GM18519 (cell line): ENCODE measurements at regions not wholly inside any gene's neighbourhood (a gene's known extent, or its start where the extent isn't known, plus 50 kb on each side); places are given as distances from the start of the nearest gene placed in this dataset.

Experiments used
- ATAC-seq: cut with Tn5 transposase; IDR thresholded peaks from one replicate; pipeline ENCODE4 v1.9.1; 2021; ENCODE audit warnings: mild to moderate bottlenecking, moderate library complexity; ENCODE audit not compliant: unreplicated experiment, low FRiP score

DNA sequence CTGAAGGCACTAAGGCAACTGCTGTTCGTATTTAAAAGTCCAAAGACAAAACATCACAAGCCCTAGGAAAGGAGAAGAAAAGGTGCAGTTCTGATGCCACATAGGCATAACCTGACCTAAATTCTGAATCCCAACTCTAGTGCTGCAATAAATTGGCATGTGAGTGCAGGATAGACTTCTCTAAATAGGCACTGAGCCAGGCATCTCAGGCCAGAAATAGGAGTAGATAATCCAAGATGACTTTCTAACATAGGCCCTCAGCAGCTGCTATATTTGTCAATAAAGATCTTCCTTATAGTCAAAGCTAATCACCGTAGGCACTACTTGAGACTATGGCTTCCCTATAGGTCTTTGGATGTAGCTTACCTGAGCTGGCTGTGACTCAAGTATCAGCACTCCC lies 1163.8 kb downstream of the SORCS1 start:
- ATAC-seq: no peak

DNA sequence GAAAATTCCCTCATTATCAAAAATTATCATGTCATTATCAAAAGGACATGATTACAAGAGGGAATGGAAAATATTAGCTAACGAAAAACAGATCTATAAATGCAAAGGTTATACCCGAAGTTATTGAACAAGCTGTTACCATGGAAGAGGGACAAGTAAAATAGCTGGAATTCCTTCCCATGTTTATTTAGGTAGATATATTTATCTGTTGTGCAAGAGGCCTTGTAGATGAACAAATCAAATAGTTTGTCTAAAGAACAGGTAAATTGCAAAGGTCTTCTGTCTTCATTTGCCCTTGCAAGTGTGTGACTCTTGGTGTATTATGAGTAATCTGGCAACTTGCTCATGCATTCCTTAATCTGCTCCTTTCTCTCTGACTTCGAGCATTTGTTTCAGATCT lies 1170.9 kb downstream of the SORCS1 start:
- ATAC-seq: no peak

DNA sequence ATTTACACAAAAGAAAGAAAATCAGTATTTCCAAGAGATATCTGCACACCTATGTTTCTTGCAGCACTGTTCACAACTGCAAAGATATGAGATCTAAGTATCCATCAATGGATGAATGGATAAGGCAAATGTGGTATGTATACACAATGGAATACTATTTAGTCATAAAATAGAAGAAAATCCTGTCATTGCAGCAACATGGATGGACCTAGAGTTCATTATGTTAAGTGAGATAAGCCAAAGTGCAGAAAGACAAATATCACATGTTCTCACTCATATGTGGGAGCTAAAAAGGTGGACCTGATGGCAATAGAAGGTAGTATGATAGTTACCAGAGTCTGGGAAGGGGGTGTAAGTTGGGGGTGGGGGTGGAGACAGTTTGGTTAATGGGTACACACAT lies 1171.6 kb downstream of the SORCS1 start:
- no peak for ATAC-seq

DNA sequence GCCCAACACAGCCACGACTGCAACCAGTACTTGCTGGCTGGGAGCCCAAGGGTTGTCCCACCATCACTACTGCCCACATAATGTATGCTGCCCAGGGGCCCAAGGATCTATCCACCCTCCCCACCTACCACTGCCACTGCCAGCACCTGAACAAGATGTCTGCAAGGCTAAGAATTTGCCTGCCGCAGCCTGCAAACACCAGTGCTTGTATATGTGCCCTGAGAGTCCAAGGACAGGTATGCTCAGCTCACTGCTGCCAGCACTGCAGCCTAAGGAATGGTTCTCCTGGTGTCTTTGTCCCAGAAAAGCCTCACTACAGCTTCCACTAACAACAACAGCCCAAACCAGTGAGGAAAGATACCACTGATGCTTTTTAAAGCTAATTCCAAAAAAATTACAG lies 1174.0 kb downstream of the SORCS1 start:
- ATAC-seq: no peak

DNA sequence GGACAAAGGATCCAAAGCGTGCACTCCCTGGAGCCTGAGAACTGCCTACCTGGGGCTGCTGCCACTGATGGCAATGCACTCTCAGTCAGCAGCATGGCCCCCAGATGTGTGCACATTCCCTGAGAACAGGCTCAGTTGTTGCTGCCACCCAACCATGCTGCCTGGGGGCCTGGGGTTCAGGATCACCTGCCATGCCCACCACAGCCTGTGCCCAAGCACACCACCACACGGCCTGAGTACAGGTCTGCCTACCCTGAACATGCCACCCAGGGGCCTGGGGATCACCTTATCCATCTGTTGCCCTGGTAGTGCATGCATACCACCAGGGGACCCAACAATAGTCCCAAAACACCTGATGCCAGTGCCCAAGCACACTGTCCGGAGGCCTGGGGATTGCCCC lies 1174.5 kb downstream of the SORCS1 start:
- no peak for ATAC-seq

DNA sequence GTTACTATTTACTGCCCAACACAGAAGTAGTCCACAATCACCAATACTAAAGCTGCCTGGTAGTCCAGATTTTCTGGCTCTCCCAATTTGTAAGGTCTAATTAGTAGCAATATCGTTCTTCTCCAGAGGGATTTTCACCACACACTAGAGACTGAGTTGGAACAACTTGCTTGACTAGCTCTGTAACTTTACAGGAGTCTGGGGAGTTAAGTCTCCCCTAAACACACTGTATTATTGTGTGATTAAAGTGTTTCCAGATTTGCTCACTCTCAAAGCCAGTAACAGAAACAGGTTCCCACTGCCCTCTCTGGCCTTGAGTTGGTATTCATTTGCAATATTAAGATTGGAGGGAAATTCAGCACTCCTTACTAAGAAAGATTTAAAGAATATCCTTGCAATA lies 1175.7 kb downstream of the SORCS1 start:
- no peak for ATAC-seq

DNA sequence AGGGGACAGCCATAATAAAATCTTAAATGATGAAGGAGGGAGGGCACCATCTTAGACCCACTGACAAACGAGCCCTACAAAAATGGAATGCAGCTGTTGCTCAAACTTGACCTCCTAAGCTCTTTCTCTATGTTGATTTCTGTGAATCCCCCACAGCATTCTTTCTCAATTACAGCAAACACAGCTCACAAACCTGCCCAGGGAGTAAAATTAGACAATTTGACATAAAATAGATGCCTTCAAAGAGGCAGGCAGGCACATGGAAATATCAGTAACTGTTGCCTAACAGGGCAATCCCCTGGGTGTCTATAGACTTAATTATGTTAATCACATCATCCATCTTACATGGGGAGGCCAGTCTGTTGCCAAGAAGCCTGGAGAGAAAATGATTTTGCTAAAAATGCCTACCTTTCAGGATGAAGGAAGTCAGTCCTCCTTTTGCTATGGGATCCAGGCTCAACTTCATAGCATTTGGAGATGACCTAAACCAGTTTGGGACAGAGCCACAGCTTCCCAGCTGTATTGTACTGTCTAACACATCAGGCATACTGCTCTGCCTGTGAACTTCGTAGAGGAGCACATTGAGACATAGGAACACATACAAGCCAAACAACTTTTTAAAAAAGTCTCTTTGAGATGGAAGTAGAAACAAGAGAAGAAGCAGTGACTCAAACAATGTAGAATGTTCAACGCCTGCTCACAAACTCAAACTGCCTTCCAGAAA lies 1177.4 kb downstream of the SORCS1 start:
- no peak for ATAC-seq

DNA sequence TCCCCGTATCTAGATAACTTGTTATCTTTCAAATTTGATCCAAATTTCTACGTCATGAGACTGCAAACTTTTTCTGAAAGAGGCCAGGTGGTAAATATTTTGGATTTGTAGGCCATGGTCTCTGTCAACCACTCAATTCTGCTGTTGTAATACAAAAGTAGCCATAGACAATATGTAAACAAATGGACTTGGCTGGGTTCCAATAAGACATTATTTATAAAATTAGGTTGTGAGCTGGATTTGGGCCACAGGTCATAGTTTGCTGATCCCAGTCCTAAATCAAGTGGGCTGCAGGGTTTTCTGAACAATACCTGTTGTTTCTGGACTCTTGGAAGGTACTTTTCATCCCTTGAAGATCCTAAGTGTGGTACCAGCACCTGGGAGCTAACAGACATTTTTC lies 1178.0 kb downstream of the SORCS1 start:
- no peak for ATAC-seq

DNA sequence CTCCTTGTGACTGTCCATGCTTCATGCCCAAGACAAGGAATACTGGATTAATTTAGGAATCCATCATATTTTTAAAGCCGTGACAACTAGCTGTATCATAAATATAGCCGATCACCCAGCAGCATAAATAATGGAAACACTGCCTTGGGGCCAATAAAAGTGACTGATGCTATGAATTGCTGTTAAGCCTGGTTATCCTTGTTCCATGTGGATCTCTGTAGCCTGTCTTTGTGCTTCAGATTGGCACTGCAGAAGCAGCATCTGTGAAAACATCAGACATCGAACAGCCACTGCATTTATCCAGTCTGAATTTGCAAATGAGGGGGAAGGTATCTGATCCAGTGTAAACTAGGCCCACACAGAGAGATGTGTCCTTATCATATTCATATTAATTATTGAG lies 1181.8 kb downstream of the SORCS1 start:
- ATAC-seq: no peak

DNA sequence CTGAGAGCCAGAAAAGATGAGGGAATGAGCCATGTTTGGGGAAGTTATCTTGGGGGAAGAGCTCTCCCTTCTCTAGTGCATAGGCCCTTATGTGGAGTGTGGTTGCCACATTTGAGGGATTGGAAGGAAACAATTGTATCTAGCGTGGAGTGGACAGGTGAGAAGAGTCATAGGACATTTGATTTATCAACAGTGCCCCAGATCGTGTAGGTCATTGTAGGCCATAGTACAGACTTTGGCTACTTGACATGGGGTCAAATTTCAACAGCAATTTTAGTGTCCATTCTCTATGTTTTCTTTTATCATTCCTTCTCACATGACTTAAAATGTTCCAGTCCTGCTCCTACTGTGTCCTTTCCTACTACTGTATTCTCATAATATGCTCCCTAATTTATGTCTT lies 1182.8 kb downstream of the SORCS1 start:
- ATAC-seq: no peak

DNA sequence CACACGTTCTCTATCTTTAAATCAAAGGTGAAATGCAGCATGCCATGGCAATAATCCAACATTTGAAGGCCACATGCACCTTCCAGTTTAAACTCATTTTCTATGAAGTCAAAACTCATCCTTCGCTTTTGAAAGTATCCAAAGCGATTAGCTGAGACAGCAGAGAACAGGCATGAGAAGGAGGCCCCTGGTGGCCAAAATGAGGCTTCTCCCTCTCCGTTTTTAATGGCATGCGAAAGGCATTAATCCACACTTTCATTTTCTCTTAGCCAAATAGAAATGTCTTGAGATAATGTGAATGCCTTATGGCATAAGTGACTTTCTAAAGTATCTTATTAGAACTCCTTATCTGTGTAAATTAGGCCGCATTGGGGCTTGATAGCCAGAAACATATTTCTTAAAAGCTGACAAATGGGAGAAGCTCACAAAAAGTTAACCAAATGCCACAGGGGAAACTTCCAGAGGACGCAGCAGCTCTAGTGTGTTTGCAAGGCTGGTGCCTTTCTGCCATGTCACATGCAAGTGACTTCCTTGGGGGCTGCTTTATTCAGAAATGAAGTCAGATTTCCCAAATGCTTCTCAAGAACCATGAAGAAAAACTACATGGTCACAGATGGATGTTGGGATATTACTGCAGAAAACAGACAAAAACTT lies 1189.6 kb downstream of the SORCS1 start:
- no peak for ATAC-seq

DNA sequence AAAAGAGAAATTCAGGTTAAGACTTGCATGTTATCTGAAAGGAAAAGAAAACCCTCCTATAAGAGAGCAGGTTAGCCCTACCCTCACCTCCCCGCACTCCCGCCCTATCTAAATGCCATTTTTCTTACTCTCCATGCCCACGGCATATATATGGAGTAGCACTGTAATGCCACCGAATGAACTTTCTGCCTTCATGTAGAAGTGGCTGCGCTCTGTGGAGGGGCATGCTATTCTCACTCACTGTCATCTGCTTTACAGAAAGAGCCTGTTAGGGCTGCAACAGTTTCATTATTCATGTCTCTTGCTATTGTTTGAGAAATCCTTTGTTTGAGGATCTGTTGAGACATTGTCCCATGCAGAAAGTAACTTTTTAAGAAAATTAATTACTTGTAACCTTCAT lies 1190.6 kb downstream of the SORCS1 start:
- ATAC-seq: no peak

DNA sequence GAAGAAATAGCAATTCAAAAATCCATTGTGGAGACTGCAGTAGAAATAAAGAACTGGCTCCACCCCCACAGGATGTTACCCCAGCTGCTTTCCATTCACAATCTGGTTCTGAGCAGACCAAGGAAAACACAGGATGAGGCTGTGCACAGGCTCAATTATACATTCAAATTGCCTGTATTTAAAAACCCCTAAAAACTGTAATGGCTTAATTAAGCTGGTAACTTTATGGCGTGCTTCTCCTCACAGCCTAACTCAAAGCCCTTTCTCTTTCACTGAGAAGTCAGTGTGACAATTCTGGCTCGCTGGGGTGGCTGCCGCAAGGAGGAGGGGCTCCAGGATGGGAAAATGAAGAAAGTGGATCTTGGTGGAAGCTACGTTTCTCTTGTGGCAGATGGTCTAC lies 1191.1 kb downstream of the SORCS1 start:
- ATAC-seq: no peak

DNA sequence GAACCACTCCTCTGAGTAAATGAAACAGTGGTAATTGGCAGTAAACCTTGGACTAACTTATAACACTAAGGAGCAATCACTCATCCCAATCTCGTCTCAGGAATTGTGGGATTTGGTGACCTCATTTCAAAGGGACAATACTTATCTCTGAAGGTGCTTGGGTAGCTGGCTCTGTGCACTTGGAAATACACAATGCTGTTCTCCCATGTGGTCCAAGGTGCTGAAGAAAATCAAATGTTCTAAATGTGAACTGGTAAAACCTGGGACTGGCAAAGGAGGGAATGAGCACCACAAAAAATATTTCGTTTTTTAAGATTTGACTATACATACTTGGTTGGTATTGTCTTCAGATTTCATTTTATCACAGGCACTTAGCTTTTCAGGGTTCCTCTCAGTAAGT lies 1193.0 kb downstream of the SORCS1 start:
- ATAC-seq: no peak

DNA sequence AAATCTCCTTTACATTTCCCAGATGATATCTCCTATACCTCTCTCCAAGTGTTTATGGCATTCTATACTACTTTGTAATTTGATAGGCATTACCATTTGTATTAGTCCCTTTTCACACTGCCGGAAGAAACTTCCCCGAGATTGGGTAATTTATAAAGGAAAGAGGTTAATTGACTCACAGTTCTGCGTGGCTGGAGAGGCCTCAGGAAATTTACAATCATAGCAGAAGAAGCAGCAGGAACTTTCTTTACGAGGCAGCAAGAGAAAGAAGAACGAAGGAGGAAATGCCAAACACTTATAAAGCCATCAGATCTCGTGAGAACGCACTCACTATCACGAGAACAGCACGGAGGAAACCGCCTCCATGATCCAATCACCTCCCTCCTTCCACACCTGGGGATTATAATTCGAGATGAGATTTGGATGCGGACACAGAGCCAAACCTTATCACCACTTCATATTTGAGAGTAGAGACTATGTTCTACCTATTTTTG lies 1194.6 kb downstream of the SORCS1 start:
- ATAC-seq: no peak

DNA sequence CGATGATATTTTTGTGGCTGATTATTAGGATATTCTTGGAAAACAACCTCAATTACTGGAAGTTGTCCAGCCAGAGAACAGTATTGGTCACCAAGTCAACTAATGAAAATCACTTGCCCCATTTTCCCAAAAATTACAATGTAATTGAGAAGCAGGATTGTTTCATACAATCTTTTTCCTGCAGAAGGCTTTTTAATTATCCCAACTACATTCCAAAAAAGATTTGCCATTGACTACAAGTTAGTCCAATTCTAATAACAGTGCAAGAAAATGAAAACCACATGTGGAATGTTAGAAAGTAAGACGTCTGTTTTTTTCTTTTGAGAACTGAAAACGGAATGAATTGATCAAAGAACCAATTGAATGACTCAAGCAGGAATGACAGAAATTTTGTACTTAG lies 1195.8 kb downstream of the SORCS1 start:
- no peak for ATAC-seq

DNA sequence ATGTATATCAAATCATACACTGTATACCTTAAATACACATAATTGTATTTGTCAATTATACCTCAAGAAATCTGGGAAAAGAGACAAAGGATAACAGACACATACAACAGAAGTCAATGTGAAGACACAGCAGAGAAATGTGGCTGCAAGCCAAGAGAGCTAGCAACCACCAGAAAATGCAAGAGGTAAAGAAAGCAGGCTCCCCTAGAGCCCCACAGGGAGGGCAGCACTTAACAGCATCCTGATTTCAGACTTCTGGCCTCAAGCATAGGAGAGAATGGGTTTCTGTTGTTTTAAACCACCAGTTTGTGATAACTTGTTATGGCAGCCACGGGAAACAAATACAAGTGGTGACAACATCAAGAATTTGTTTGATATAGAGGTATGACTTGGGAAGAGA lies 1197.2 kb downstream of the SORCS1 start:
- no peak for ATAC-seq

DNA sequence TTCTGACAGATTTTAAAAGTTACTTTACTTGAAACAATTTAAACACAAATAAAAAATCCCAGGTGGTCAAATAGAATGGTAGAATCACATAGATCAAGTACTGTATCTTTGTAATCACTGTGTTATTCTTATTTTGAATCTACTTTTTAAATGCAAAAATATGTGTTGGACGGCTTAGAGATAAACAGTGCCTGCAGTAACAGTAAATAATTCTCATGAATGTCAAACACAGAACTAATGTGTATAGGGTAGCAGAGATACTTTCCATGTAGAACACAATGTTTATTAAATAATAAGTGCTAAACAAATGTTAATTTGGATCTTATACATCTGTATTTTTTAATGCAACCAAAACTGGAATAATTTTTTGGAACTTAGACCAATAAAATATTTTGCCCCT lies 1199.4 kb downstream of the SORCS1 start:
- no peak for ATAC-seq

DNA sequence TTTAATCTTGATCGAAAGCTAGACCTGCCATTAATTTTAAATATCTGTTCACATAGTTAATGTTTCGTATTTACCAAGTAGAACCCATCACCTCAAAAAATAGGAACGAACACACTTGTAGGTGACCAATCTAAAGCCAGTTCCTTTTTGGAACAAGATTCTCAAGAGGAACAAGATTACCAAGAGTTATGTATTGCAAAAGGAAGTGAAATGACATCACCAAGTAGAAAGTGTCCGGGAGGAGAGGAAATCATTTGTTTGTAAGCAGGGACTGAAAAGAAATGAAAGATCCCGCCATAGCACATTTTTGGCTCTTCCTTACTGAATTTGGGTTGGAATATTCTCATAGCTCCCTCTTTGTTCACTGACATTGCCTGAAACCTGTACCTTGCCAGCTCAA lies 1200.5 kb downstream of the SORCS1 start:
- no peak for ATAC-seq

DNA sequence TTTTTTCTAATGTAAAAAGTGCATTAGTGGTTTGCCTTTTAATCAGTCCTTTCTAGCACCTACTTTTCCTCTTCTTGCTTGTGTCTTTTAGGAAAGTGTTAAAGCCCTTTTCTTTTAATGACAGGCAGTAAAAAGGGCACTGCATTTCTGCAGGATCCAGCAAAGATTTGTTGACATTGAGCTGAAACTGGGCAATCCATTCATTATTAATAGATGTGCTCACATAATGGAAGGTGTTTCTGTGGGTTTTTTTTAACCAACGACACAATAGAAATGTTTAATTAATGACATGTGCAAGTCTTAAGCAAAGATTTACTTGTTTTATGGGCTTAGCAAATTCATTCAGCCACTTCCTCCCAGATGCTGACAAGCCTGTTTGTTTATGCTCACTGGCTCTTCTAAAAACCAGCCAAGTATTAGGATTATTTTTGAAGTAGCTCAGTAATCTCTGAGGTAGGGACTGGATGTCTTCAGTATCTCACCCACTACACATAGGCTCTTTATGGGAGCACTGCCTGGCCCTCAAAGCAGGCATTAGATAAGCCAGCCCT lies 1201.1 kb downstream of the SORCS1 start:
- no peak for ATAC-seq

DNA sequence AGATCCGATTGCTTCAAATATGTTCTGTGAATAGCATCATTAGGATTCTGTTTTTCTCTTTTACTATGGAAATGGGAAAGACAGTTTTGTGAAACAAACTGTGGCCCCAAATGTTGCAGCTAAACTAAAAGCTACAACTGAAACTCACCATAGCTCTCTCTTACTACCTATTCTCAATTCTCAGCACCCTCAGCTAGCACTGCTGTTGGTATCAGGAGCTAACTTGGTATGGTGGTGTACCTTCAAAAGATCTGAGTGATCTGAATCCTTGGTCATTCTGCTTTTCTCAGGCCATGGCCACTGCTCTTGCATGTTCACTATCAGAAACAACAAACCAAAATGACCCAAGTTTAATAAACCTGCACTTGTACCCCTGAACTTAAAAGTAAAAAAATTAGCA lies 1208.0 kb downstream of the SORCS1 start:
- ATAC-seq: no peak

DNA sequence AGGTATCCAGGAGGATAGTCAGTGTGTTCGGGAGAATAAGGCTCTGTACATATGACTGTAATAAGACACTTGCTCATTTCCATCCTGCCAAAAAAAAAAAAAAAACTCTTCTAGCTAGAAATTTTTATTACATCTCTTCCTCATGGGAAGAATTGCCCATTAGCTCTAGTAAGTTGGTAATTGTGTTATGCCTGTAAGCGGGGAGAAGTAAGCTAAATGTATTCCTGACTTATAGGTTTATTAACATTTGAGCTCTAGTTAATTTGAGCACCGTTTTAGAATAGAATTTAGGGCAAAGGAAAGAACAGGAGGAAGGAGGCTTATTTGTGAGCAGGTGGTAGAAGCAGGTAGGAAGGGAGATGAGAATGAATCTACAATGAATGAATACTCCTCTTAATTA lies 1210.6 kb downstream of the SORCS1 start:
- ATAC-seq: no peak
